HepG2 (cell line): ENCODE measurements at regions not wholly inside any gene's neighbourhood (a gene's known extent, or its start where the extent isn't known, plus 50 kb on each side); places are given as distances from the start of the nearest gene placed in this dataset.

Source experiments
- ATAC-seq: fragments of 200-7000 bp; cut with Tn5 transposase; 3 replicates; pipeline ENCODE4 v1.9.1; 2020; ENCODE audit warnings: mild to moderate bottlenecking, moderate library complexity
- BruUV-seq: library from RNA; stranded (reverse); fragments of 400-500 nt; replicated peaks from 2 replicates; lab custom pipeline; 2021; lab: Mats Ljungman, UMichigan
- CTCF ChIA-PET: fragments of 300-600 bp; formaldehyde crosslinking; extraction: SDS; loops from one replicate; lab custom pipeline; 2021; ENCODE audit warnings: low total read pairs, inconsistent platforms, low intra/inter-chr PET ratio; lab: Yijun Ruan, JAX
- POLR2A ChIA-PET: fragments of 350-600 bp; sonication (Branson Sonifier 250); formaldehyde crosslinking; loops from one replicate; lab custom pipeline; 2020; ENCODE audit warnings: antibody characterized with exemption, inconsistent platforms; lab: Yijun Ruan, JAX
- DNase-seq: peaks from one replicate; pipeline ENCODE4 v3.0.0-alpha.2; 2015; ENCODE audit warnings: low spot score
- FAIRE-seq: peaks from 3 replicates; lab custom pipeline; 2011; peaks lifted over from hg19 to GRCh38; lab: Jason Lieb, UNC
- H2AFZ ChIP-seq: one replicate; pipeline ENCODE4 v1.6.1; 2011; ENCODE audit warnings: low read length, inconsistent platforms
- H3K27ac ChIP-seq: fragments of 300-600 bp; 3 replicates; pipeline ENCODE4 v1.8.0; 2011; ENCODE audit warnings: mixed run types, mild to moderate bottlenecking, mixed read lengths, low read length, inconsistent platforms; ENCODE audit not compliant: insufficient read depth; ENCODE audit errors: extremely low read length
- H3K27me3 ChIP-seq, 2 experiments: fragments of 200-600 bp in 1 of 2; 2 replicates in 1 of 2; 3 replicates in 1 of 2; pipeline versions ENCODE4 v1.6.0 to v1.8.0; 2011; ENCODE audit warnings: low read length in 2 of 2, mild to moderate bottlenecking in 2 of 2, moderate library complexity in 2 of 2, inconsistent platforms in 1 of 2; ENCODE audit not compliant: insufficient read depth in 2 of 2, control insufficient read depth in 1 of 2
- H3K36me3 ChIP-seq, 2 experiments: fragments of 200-600 bp in 1 of 2; replicated peaks in 1 of 2; 2 replicates in 1 of 2; 3 replicates in 1 of 2; pipeline versions ENCODE4 v1.5.1 to v1.8.0; 2011; ENCODE audit warnings: low read length in 2 of 2, inconsistent platforms in 1 of 2; ENCODE audit not compliant: insufficient read depth in 2 of 2, control insufficient read depth in 1 of 2
- H3K4me1 ChIP-seq: 2 replicates; pipeline ENCODE4 v1.5.1; 2012; ENCODE audit warnings: low read length, inconsistent platforms; ENCODE audit not compliant: insufficient read depth
- H3K4me2 ChIP-seq: 2 replicates; pipeline ENCODE4 v1.6.0; 2011; ENCODE audit warnings: low read depth, low read length, inconsistent platforms
- H3K4me3 ChIP-seq, 3 experiments: fragments of 200-600 bp in 1 of 3; sonication (generic), shearing (Covaris generic) in 1 of 3; replicated peaks in 1 of 3; 2 replicates each; pipeline ENCODE4 v1.5.1; 2011 to 2016; ENCODE audit warnings: low read length in 3 of 3, inconsistent platforms in 2 of 3, low read depth in 2 of 3, mild to moderate bottlenecking in 2 of 3, control low read depth in 1 of 3, mixed read lengths in 1 of 3; ENCODE audit not compliant: insufficient read depth in 1 of 3
- H3K79me2 ChIP-seq: one replicate; pipeline ENCODE4 v1.6.1; 2011; ENCODE audit warnings: low read length, inconsistent platforms; ENCODE audit not compliant: insufficient read depth
- H3K9ac ChIP-seq: 2 replicates; pipeline ENCODE4 v1.6.0; 2011; ENCODE audit warnings: mild to moderate bottlenecking, low read depth, low read length, inconsistent platforms; ENCODE audit not compliant: insufficient read depth
- H3K9me3 ChIP-seq: 2 replicates; pipeline ENCODE4 v1.5.1; 2012; ENCODE audit warnings: mild to moderate bottlenecking, low read length
- H4K20me1 ChIP-seq: 2 replicates; pipeline ENCODE4 v1.6.0; 2011; ENCODE audit warnings: inconsistent platforms, mild to moderate bottlenecking, low read length, moderate library complexity; ENCODE audit not compliant: insufficient read depth
- ETV6 ChIP-seq: sonication (generic); formaldehyde crosslinking; conservative IDR thresholded peaks from 2 replicates; pipeline ENCODE4 v1.4.0; 2020; ENCODE audit warnings: missing genetic modification reagents
- MTA1 ChIP-seq: sonication (generic); formaldehyde crosslinking; IDR thresholded peaks from 2 replicates; pipeline ENCODE4 v1.4.0; 2020; ENCODE audit warnings: missing genetic modification reagents, mild to moderate bottlenecking, borderline replicate concordance
- NFYB ChIP-seq: sonication (generic); formaldehyde crosslinking; IDR thresholded peaks from 2 replicates; pipeline ENCODE4 v1.4.0; 2020; ENCODE audit warnings: missing genetic modification reagents
- PATZ1 ChIP-seq: sonication (generic); formaldehyde crosslinking; IDR thresholded peaks from 2 replicates; pipeline ENCODE4 v1.4.0; 2020; ENCODE audit warnings: missing genetic modification reagents
- RARG ChIP-seq: sonication (generic); formaldehyde crosslinking; IDR thresholded peaks from 2 replicates; pipeline ENCODE4 v1.4.0; 2020; ENCODE audit warnings: low read depth, mild to moderate bottlenecking, missing genetic modification reagents
- RFXANK ChIP-seq: IDR thresholded peaks from 2 replicates; pipeline ENCODE4 v1.6.1; 2016
- RFXAP ChIP-seq: sonication (generic); formaldehyde crosslinking; IDR thresholded peaks from 2 replicates; pipeline ENCODE4 v1.4.0; 2020; ENCODE audit warnings: missing genetic modification reagents, borderline replicate concordance
- SP140L ChIP-seq: sonication (generic); formaldehyde crosslinking; IDR thresholded peaks from 2 replicates; pipeline ENCODE4 v1.4.0; 2020; ENCODE audit warnings: missing genetic modification reagents, borderline replicate concordance
- SRSF9 ChIP-seq: fragments of 200-400 bp; formaldehyde crosslinking; IDR thresholded peaks from 2 replicates; pipeline ENCODE4 v1.6.1; 2018; ENCODE audit warnings: borderline replicate concordance, mild to moderate bottlenecking, low read depth, low read length; ENCODE audit not compliant: insufficient read depth, poor library complexity, severe bottlenecking
- THAP11 ChIP-seq: IDR thresholded peaks from 2 replicates; pipeline ENCODE4 v1.6.1; 2016; ENCODE audit warnings: missing biosample characterization, missing genetic modification reagents
- TRAFD1 ChIP-seq: sonication (generic); formaldehyde crosslinking; IDR thresholded peaks from 2 replicates; pipeline ENCODE4 v1.5.1; 2020; ENCODE audit warnings: missing genetic modification reagents, mild to moderate bottlenecking, borderline replicate concordance
- ZNF142 ChIP-seq: sonication (generic); formaldehyde crosslinking; IDR thresholded peaks from 2 replicates; pipeline ENCODE4 v1.4.0; 2020; ENCODE audit warnings: missing genetic modification reagents
- ZNF567 ChIP-seq: sonication (generic); formaldehyde crosslinking; IDR thresholded peaks from 2 replicates; pipeline ENCODE4 v1.8.1; 2023; ENCODE audit warnings: mild to moderate bottlenecking, missing genetic modification reagents, borderline replicate concordance
- ZNF597 ChIP-seq: sonication (generic); formaldehyde crosslinking; IDR thresholded peaks from 2 replicates; pipeline ENCODE4 v1.5.0; 2020; ENCODE audit warnings: missing genetic modification reagents
- WGBS: methylation state at CpG from one replicate; pipeline ENCODE4 v1.1.6; 2017; ENCODE audit warnings: low lambda C conversion rate; 5-methylcytosine and 5-hydroxymethylcytosine counted together
- in situ Hi-C: cut with HindIII; loops from 2 replicates; pipeline ENCODE4 v1.10.0; 2017; ENCODE audit warnings: low pct_unique_long_range_greater_than_20kb; ENCODE audit not compliant: extremely low pct_ligation_motif_present
- intact Hi-C: fragments of 100-400 bp; cut with micrococcal nuclease; formaldehyde crosslinking; loops from one replicate; pipeline ENCODE4 v1.10.0; 2022; ENCODE audit not compliant: unreplicated experiment

GRCh38 chr1:98184856-98185255 lies 264.0 kb upstream of the DPYD start:
- H3K4me1 ChIP-seq = no peaks in the 10 kb centered on the region
- no peaks in the 10 kb centered on the region for H3K9me3 ChIP-seq
- H3K9ac ChIP-seq = no peak overlapping the region
- intact Hi-C loops (loop anchor here (5.0 kb wide), 1 partner anchor 283 kb away; no protein-coding TSS in a partner anchor), in situ Hi-C loops (no loop called here)
- H3K27ac ChIP-seq = no peak overlapping the region
- no peak overlapping the region for H3K4me3 ChIP-seq
- FAIRE-seq (no peak), ATAC-seq (no peak), DNase-seq (no peak)
- no peaks in the 10 kb centered on the region for H3K36me3 ChIP-seq
- H3K27me3 ChIP-seq = no peaks in the 10 kb centered on the region
- H2AFZ ChIP-seq = no peak overlapping the region
- BruUV-seq = no TSS peak
- no peaks in the 10 kb centered on the region for H3K79me2 ChIP-seq
- POLR2A ChIA-PET = no interaction called here
- CTCF ChIA-PET = no interaction called here
- H4K20me1 ChIP-seq = no peaks in the 10 kb centered on the region
- H3K4me2 ChIP-seq = no peak overlapping the region
- WGBS = 44% methylated on average over 2 of the region's 2 CpGs
- TF ChIP-seq RARG (CRISPR knock-in tag) = no peak
- TF ChIP-seq ZNF597 (CRISPR knock-in tag) = no peak
- no peak for TF ChIP-seq NFYB (CRISPR knock-in tag)
- TF ChIP-seq SRSF9 = no peak
- TF ChIP-seq RFXAP = no peak
- no peak for TF ChIP-seq ZNF567 (CRISPR knock-in tag)
- no peak for TF ChIP-seq ETV6 (CRISPR knock-in tag)
- no peak for TF ChIP-seq MTA1
- TF ChIP-seq TRAFD1 = no peak
- no peak for TF ChIP-seq PATZ1
- no peak for TF ChIP-seq RFXANK (CRISPR knock-in tag)
- no peak for TF ChIP-seq ZNF142 (CRISPR knock-in tag)
- TF ChIP-seq SP140L = no peak
- no peak for TF ChIP-seq THAP11 (CRISPR knock-in tag)
